ENCODE measurements at regions not wholly inside any gene's neighbourhood (a gene's known extent, or its start where the extent isn't known, plus 50 kb on each side); places are given as distances from the start of the nearest gene placed in this dataset.

DNA sequence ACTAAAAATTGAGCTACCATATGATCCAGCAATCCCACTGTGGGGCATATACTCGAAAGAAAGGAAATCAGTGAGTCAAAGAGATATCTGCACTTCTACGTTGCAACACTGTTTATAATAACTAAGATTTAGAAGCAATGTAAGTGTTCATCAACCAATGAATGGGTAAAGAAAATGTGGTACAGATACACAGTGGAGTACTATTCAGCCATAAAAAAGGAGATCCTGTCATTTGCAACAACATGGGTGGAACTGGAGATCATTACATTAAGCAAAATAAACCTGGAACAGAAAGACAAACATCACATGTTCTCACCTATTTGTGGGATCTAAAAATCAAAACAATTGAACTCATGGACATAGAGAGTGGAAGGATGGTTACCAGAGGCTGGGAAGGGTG lies 385.0 kb upstream of the TRIB2 start:
- no peak for DNase-seq

- DNase-seq: no peak
Measured at GRCh38 chr2:12333293-12333692, 383.4 kb upstream of the TRIB2 start.

DNA sequence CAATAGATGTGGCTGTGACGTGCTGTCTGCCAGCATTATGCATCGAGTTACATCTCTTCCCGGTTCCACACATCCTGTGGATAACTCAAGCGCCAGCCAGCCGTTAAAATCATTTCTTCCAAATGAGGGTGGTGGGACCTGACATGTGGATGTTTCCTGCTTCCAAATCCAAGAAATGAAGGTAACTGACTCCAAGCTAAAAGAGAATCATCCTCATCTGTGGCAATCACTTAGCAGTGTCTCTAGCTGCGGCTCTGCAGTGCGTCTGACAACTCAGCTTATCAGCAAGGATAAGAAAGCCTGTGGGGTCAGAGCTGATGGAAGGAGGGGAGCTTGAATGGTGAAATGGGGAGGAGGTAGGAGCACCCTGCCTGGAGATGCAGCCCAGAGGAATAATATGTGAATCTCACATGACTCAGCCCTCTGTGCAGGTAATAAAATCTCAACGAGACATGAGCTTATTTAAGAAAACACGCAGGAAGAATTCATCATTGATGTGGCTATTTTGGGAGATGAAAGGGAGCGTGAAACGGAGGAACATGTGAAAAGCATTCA lies 382.2 kb upstream of the TRIB2 start:
- DNase-seq: no peak

DNA sequence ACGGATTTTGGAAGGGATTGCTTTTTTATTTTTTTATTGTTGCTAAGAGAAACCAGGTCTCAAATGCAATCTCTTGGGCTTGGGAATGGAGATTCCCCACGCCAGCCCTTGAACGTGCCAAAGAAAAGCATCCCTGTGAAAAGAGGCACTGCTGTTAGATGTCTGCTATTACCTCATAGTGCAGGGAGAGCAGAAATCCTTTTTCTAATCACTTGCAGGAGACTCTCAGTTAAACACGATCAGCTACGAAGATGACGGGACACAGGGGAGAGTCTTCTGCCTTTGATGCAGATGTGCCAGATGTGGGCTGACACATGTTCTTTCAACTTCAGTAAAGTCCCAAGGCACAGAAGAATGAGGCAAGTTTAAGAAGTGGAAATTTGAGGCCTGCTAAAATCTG lies 381.6 kb upstream of the TRIB2 start:
- no peak for DNase-seq

DNA sequence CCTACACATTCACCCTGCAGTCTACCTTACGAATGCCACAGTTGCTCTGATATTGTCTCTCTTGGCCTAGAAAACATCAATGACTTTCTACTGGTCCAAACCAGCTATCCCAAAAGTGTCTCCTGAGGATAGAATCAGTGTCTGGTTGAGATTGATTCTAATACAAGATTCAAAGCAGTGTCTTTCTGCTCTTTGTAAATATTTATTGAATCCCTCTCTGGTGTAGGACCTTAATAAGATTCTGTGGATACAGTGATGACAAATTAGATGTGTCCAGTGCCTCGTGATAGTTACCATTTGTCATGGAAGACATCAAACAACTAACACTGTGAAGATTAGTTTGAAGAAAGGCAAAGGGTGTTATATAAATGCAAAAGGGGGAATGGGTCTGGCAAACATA lies 380.7 kb upstream of the TRIB2 start:
- no peak for DNase-seq

- no peak for DNase-seq
Measured at GRCh38 chr2:12338946-12339697, 377.6 kb upstream of the TRIB2 start.

DNA sequence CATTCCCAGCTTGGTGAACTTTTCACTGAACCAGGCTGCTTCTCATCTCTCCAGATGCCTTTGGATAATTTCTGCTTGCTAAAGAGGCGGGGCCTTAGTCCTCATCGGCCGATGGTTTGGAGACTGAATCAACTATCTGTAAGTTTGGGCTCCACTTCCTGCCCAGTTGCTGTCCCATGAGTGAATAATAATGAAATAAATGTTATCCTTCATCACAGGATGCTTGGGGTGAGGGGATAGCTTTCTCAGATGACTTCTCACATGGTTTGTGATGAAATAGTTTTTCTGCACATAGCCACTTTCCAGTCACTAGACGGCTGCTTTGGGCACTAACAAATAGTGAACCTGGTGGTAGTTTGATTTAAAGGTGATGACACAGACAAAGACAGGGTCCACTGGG lies 376.6 kb upstream of the TRIB2 start:
- DNase-seq: no peak

- DNase-seq: no peak
Measured at GRCh38 chr2:12341215-12341614, 375.5 kb upstream of the TRIB2 start.

- DNase-seq: no peak
Measured at GRCh38 chr2:12341920-12342319, 374.8 kb upstream of the TRIB2 start.

DNA sequence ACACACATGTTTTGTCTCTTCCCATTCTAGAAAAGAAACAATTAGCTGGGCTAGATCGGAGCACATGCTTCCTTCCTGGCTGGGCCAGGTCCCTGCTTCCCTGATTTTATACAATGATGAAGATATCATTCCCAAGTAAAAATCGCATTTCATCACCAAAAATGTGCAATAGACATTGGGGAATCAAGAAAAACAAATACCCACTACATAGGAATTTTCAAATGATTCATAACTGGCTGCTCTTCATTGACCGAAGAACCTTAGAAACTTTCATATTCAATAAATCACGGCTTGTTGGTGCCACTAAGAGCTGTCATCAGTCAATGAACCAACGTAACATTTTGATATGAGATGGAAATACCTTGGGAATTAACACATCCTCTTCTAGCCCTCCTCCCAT lies 373.6 kb upstream of the TRIB2 start:
- DNase-seq: no peak

- no peak for DNase-seq
Measured at GRCh38 chr2:12347066-12347493, 369.7 kb upstream of the TRIB2 start.

- DNase-seq: no peak
Measured at GRCh38 chr2:12348216-12348615, 368.5 kb upstream of the TRIB2 start.

- DNase-seq: no peak
Measured at GRCh38 chr2:12350821-12351220, 365.9 kb upstream of the TRIB2 start.

GRCh38 chr2:12352889-12353288 lies 363.8 kb upstream of the TRIB2 start:
- DNase-seq: no peak

DNA sequence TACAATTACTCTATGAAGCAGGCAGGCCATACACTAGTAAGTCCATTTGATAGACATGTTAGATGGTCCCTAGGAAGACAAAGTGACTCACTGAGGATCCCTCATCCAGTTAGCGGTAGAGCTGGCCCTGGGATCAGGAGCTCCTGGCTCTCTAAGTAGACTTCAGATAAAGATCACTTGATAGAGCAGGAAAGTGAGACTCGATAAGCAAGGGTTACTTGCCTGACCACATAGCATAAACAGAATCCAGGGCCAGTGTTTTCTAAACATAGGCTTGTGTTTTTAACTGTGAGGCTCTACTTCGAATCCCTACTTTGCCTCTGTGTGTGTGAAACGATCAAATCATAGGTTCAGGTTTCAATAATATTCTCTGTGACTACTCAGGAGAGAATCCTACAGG lies 355.2 kb upstream of the TRIB2 start:
- DNase-seq: no peak

DNA sequence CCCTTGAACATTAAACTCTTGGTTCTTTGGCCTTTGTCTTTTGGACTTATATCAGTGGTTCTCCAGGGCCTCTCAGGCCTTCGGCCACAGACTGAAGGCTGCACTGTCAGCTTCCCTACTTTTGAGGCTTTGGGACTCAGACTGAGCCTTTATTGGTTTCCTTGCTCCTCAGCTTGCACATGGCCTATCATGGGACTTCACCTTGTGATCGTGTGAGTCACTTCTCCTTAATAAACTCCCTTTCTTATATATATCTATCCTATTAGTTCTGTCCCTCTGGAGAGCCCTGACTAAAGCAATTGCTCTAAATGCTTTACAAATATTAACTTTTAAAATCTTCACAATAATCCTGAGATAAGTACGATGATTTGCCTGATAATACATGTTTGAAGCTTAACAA lies 353.6 kb upstream of the TRIB2 start:
- DNase-seq: no peak

DNA sequence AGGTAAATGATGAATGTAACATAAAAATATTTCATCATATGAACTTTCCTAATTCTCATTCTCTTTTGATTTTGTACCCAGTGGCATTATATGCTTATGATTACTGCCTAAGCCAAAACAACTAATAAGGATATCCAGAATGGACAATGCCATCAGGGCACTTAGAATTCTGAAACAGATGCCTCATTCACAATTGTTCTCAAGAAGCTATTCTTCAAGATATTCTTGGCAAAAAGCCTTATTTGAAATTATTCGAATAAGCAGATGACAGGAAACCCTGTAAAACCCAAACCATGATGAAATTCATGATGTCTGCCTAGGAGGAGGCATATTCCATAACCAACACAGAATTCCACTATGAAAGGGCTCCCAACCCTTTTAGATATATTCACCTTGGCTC lies 353.2 kb upstream of the TRIB2 start:
- no peak for DNase-seq

- DNase-seq: no peak
Measured at GRCh38 chr2:12369566-12369965, 347.2 kb upstream of the TRIB2 start.

GRCh38 chr2:12376025-12376424 lies 340.7 kb upstream of the TRIB2 start:
- no peak for DNase-seq

- no peak for DNase-seq
Measured at GRCh38 chr2:12379143-12379542, 337.6 kb upstream of the TRIB2 start.

- no peak for DNase-seq
Measured at GRCh38 chr2:12381543-12382325, 335.0 kb upstream of the TRIB2 start.

GRCh38 chr2:12382366-12382765 lies 334.4 kb upstream of the TRIB2 start:
- DNase-seq: no peak

- no peak for DNase-seq
Measured at GRCh38 chr2:12389344-12390045, 327.2 kb upstream of the TRIB2 start.

GRCh38 chr2:12391116-12391515 lies 325.6 kb upstream of the TRIB2 start:
- no peak for DNase-seq
